Kidney tubule cell (primary cell): ENCODE measurements at regions not wholly inside any gene's neighbourhood (a gene's known extent, or its start where the extent isn't known, plus 50 kb on each side); places are given as distances from the start of the nearest gene placed in this dataset.

Experiments
- DNase-seq: peaks from one replicate; pipeline ENCODE4 v3.0.0-alpha.2; 2018; ENCODE audit warnings: low spot score

GRCh38 chr3:6182476-6182875 lies 678.4 kb upstream of the GRM7 start:
- no peak for DNase-seq

DNA sequence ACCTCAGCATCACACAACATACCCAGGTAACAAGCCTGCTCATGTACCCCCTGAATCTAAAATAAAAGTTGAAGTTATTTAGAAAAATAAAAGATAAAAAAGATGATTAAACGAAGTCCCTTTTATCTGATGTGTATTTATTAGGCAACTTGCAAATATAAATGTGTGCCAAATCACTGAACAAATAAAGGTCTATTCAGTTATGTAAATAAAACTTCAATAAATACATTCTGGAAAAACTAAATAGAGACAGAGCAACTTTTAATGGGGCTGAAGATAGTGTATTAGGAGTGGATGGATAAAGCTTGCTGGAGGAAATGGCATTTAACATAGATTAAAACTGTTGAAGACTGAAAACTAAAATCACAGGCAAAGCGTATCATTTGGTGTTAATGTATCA lies 678.0 kb upstream of the GRM7 start:
- DNase-seq: no peak

- DNase-seq: no peak
These were observed 671.5 kb upstream of the GRM7 start for GRCh38 chr3:6189384-6189783.

- no peak for DNase-seq
These were observed 656.0 kb upstream of the GRM7 start for GRCh38 chr3:6204891-6205290.

GRCh38 chr3:6216135-6217026 lies 644.5 kb upstream of the GRM7 start:
- DNase-seq: no peak

- no peak for DNase-seq
These were observed 640.5 kb upstream of the GRM7 start for GRCh38 chr3:6220447-6220846.

- DNase-seq: no peak
These were observed 638.8 kb upstream of the GRM7 start for GRCh38 chr3:6222069-6222468.

GRCh38 chr3:6223572-6223971 lies 637.3 kb upstream of the GRM7 start:
- no peak for DNase-seq

- no peak for DNase-seq
These were observed 631.8 kb upstream of the GRM7 start for GRCh38 chr3:6228958-6229683.

GRCh38 chr3:6229778-6230410 lies 631.0 kb upstream of the GRM7 start:
- no peak for DNase-seq

- DNase-seq: no peak
These were observed 618.8 kb upstream of the GRM7 start for GRCh38 chr3:6242104-6242503.

DNA sequence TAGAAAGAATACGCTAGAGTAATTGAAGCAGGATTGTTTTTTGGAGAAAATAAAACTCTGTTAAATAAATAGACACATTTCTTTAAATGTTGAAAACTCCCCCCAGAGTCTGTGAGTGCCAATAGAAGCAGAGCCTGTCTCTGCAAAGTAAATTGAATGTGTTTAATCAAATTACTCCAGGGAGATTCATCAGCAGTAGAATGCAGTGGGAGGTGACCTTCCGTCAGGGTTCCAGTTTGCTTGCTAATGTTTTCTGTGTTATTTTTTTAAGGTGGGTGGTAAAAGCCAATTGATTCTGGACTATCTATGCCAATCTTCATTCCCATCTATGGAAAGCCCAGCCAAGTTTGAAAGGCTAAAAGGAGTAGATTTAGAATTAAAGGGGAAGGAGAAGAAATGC lies 612.4 kb upstream of the GRM7 start:
- no peak for DNase-seq

- DNase-seq: no peak
These were observed 611.2 kb upstream of the GRM7 start for GRCh38 chr3:6249679-6250078.

- no peak for DNase-seq
These were observed 610.7 kb upstream of the GRM7 start for GRCh38 chr3:6250167-6250566.

GRCh38 chr3:6251612-6252400 lies 609.1 kb upstream of the GRM7 start:
- DNase-seq: no peak

DNA sequence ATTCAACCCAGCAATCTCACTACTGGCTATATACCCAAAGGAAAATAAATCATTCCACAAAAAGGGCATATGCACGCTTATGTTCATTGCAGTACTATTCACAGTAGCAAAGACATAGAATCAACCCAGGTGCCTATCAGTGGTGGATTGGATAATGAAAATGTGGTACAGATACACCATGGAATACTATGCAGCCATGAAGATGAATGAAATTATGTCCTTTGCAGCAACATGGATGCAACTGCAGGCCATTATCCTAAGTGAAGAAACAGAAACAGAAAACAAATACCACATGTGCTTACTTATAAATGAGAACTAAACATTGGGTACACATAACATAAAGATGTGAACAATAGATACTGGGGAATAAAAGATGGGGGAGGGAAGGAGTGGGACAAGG lies 606.4 kb upstream of the GRM7 start:
- DNase-seq: no peak

DNA sequence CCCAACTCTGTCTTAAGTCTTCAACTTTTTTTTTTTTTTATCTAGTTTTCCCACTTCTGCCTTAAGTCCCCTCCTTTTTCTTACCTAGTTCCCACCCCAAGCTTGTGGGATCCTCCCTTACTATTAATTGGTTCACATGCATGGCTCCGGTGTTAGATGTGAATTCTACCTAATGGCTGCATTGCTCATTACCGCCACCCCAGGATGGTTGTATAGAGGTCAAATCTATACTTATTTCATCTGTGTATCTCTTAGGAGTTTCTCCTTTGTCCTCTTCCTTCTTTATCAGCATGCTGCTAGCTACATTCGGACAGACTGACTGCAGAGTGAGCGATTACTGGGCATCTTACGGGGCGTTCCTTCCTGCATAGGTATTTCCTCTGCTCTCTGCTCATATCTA lies 605.7 kb upstream of the GRM7 start:
- no peak for DNase-seq

DNA sequence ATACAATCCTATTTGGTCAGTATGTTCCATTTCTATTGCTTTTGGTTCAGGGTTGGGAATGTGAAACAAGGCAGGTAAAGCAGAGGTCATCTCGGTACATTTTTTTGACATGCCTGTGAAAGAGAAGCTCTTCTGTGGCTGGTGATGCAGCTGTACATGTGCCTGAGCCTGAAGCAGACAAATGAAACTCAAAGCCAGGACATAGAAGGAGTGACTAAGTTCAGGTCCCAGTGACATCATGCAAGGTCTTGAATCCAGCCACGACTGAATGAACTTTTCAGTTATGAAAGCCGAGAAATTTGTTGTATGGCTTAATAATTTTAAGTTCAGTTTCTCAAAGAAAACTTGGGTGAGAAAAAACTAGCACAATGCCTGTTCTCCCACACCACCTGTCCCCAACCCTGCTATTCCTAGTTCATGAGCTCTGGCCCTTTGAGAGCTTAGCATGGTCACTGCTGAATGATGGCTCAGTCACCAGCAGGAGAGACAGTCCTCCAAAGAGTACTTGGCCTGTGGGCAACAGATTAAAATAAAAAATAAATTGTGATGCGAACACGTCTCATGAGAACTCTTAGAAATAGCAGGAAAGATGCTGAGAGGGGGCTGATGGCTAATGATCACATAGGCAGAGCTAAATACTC lies 600.2 kb upstream of the GRM7 start:
- DNase-seq: no peak

DNA sequence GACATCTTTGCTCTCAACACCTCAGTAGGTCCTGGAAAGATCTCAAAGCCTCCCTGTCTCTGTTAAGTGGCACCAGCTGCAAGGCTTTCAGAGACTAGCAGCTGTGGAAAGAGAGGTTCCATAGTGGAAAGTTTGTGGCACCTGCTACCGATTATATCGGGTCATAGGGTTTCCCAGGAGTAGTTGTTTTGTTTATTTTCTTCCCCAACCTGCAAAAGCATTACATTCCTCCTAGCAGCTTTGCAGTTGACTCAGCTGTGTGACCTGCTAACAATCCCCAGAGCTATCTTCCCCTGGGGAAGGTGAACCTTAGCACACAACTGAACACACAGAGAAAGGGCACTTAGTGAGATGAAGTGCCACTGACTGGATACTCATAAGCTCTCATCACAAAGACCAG lies 598.9 kb upstream of the GRM7 start:
- DNase-seq: no peak

DNA sequence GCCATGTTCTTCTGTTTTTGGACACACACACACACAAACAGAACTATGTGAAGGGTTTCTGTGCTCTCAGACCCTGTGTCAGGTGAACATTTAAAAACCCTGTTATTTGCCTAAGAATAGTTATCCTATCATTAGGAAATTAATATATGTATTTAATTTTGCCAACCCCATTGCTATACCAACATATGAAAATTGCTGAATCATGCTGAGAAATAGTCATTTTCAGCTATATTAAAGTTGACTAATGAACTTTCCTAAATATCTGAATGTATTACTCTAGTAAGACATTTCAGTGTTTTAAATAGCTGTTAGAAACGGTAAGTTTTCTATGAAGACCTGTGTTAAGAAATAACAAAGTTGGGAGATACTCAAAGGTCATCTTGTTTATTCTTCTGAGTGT lies 596.9 kb upstream of the GRM7 start:
- no peak for DNase-seq

DNA sequence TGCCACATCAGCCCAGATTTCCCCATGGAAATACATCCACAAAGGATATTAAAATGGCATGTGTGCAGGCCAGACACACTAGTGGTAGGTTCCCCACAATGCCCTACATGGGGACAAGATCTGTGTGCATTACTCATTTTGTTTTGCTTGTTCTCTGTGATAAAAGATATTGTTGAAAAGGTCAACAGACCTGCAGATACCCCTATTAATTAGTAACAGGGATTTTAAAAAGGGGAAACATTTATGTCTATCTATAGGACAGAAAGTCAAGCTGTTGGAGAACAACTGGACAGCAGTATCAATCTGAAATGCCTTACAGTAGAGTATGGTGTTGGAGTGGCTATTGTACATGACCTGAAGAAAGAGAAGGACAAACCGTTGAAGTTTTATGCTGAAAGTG lies 596.0 kb upstream of the GRM7 start:
- DNase-seq: no peak

GRCh38 chr3:6266135-6266534 lies 594.8 kb upstream of the GRM7 start:
- DNase-seq: no peak
